GM12873 (cell line): ENCODE measurements at regions not wholly inside any gene's neighbourhood (a gene's known extent, or its start where the extent isn't known, plus 50 kb on each side); places are given as distances from the start of the nearest gene placed in this dataset.

Source experiments
- CTCF ChIP-seq: IDR thresholded peaks from 2 replicates; pipeline ENCODE4 v1.5.1; 2012; ENCODE audit warnings: low read depth, mild to moderate bottlenecking, moderate library complexity, low read length, control low read depth; ENCODE audit not compliant: insufficient read depth; ENCODE audit errors: missing control alignments

GRCh38 chr2:128604045-128604444 is 285.4 kb upstream of the HS6ST1 start:
- no peak for TF ChIP-seq CTCF

GRCh38 chr2:128605421-128605820 is 286.8 kb upstream of the HS6ST1 start:
- TF ChIP-seq CTCF: no peak

GRCh38 chr2:128605931-128606330 is 287.3 kb upstream of the HS6ST1 start:
- no peak for TF ChIP-seq CTCF

- TF ChIP-seq CTCF: no peak
Observed at GRCh38 chr2:128606837-128607236, 288.2 kb upstream of the HS6ST1 start.

- no peak for TF ChIP-seq CTCF
Observed at GRCh38 chr2:128607440-128607839, 288.8 kb upstream of the HS6ST1 start.

GRCh38 chr2:128607911-128608506 is 289.3 kb upstream of the HS6ST1 start:
- TF ChIP-seq CTCF: no peak

GRCh38 chr2:128608921-128609880 is 290.5 kb upstream of the HS6ST1 start:
- no peak for TF ChIP-seq CTCF
